ENCODE measurements at regions not wholly inside any gene's neighbourhood (a gene's known extent, or its start where the extent isn't known, plus 50 kb on each side); places are given as distances from the start of the nearest gene placed in this dataset.
"Not testable (repeated sequence)": the region's sequence is repeated elsewhere in the genome, so short reads cannot be mapped to it uniquely, and the experiment has no call there.

GRCh38 chr4:125573368-125573767 is 258.6 kb downstream of the FAT4 start:
- ChIA-PET CTCF (interaction anchor here (0.7 kb wide), 1 partner anchor 341 kb away, joined by 3 read pairs; no protein-coding TSS in a partner anchor), POLR2A (ENCODE audit: low non-redundant PET) (no interaction called here)
- no peak for TF ChIP-seq CTCF (conservative IDR thresholded peaks at IDR 0.05; ENCODE audit: low read depth)
- H3K27ac ChIP-seq, result no peak overlapping the region
- DNase-seq (ENCODE audit: low spot score), result no peak

- H3K27ac ChIP-seq, result no peak overlapping the region
- CTCF ChIA-PET, result interaction anchor here (0.7 kb wide), 1 partner anchor 341 kb away, joined by 3 read pairs; no protein-coding TSS in a partner anchor
- no peak for DNase-seq (ENCODE audit: low spot score)
- no peak for TF ChIP-seq CTCF (conservative IDR thresholded peaks at IDR 0.05; ENCODE audit: low read depth)
- POLR2A ChIA-PET (ENCODE audit: low non-redundant PET), result no interaction called here
Observed at GRCh38 chr4:125573786-125574185, 259.0 kb downstream of the FAT4 start.

- TF ChIP-seq CTCF (conservative IDR thresholded peaks at IDR 0.05; ENCODE audit: low read depth), result no peak
- ChIA-PET CTCF (interaction anchor here (0.6 kb wide), 1 partner anchor 14 kb away, joined by 3 read pairs; no protein-coding TSS in a partner anchor), POLR2A (ENCODE audit: low non-redundant PET) (no interaction called here)
- DNase-seq (ENCODE audit: low spot score), result no peak
- no peak overlapping the region for H3K27ac ChIP-seq
Observed at GRCh38 chr4:125582302-125582701, 267.5 kb downstream of the FAT4 start.

GRCh38 chr4:125590158-125590557 is 275.4 kb downstream of the FAT4 start:
- POLR2A ChIA-PET (ENCODE audit: low non-redundant PET), result no interaction called here
- DNase-seq (ENCODE audit: low spot score), result no peak
- CTCF ChIA-PET, result no interaction called here
- H3K27ac ChIP-seq, result no peak overlapping the region
- TF ChIP-seq CTCF (conservative IDR thresholded peaks at IDR 0.05; ENCODE audit: low read depth), result no peak

- no peak overlapping the region for H3K27ac ChIP-seq
- TF ChIP-seq CTCF (conservative IDR thresholded peaks at IDR 0.05; ENCODE audit: low read depth), result no peak
- POLR2A ChIA-PET (ENCODE audit: low non-redundant PET), result no interaction called here
- no peak for DNase-seq (ENCODE audit: low spot score)
- CTCF ChIA-PET, result no interaction called here
Observed at GRCh38 chr4:125591290-125591689, 276.5 kb downstream of the FAT4 start.

GRCh38 chr4:125594056-125594602 is 279.4 kb downstream of the FAT4 start:
- no peak for DNase-seq (ENCODE audit: low spot score)
- POLR2A ChIA-PET (ENCODE audit: low non-redundant PET), result no interaction called here
- no peak for TF ChIP-seq CTCF (conservative IDR thresholded peaks at IDR 0.05; ENCODE audit: low read depth)
- CTCF ChIA-PET, result no interaction called here
- no peak overlapping the region for H3K27ac ChIP-seq

GRCh38 chr4:125605926-125606325 is 291.2 kb downstream of the FAT4 start:
- H3K27ac ChIP-seq; POLR2A ChIA-PET (ENCODE audit: low non-redundant PET); DNase-seq (ENCODE audit: low spot score): not testable (repeated sequence)
- CTCF ChIA-PET, result interaction anchor here (0.6 kb wide), 1 partner anchor 14 kb away, joined by 3 read pairs; no protein-coding TSS in a partner anchor

Measured in RWPE1 (cell line).